Thyroid gland (tissue), 4 donors: ENCODE measurements at regions not wholly inside any gene's neighbourhood (a gene's known extent, or its start where the extent isn't known, plus 50 kb on each side); places are given as distances from the start of the nearest gene placed in this dataset.

ENCODE experiments used
- DNase-seq, 2 donors: peaks; one replicate each; pipeline ENCODE4 v3.0.0-alpha.2; 2019
- H3K27ac ChIP-seq, 3 donors: fragments of 200-600 bp; sonication (generic); 1 replicate in 2 of 3; 2 replicates in 1 of 3; pipeline ENCODE4 v1.5.1; 2016 to 2019; ENCODE audit warnings: mild to moderate bottlenecking in 1 of 3, moderate library complexity in 1 of 3
- H3K27me3 ChIP-seq: fragments of 200-600 bp; sonication (generic); one replicate; pipeline ENCODE4 v1.5.1; 2019
- H3K36me3 ChIP-seq, 2 donors: fragments of 200-600 bp; sonication (generic); one replicate each; pipeline ENCODE4 v1.5.1; 2016 to 2019
- H3K4me1 ChIP-seq, 2 donors: fragments of 200-600 bp; sonication (generic); one replicate each; pipeline ENCODE4 v1.5.1; 2017 to 2019
- H3K4me3 ChIP-seq, 3 donors: fragments of 200-600 bp; sonication (generic); replicated peaks in 1 of 3; 1 replicate in 2 of 3; 2 replicates in 1 of 3; pipeline ENCODE4 v1.5.1; 2016; ENCODE audit warnings: mild to moderate bottlenecking in 1 of 3
- H3K9me3 ChIP-seq: fragments of 200-600 bp; sonication (generic); one replicate; pipeline ENCODE4 v1.5.1; 2017
- CTCF ChIP-seq, 6 experiments: fragments of 200-600 bp in 3 of 6; fragments of 450-650 bp in 3 of 6; sonication (generic) in 3 of 6; IDR thresholded peaks; one replicate each; pipeline ENCODE4 v1.5.1; 2016 to 2019; ENCODE audit warnings: antibody characterized with exemption in 6 of 6, mild to moderate bottlenecking in 2 of 6, inconsistent platforms in 1 of 6, moderate library complexity in 1 of 6
- POLR2A ChIP-seq, 2 donors: fragments of 450-650 bp; IDR thresholded peaks; one replicate each; pipeline ENCODE4 v1.6.1; 2017; ENCODE audit warnings: antibody characterized with exemption in 2 of 2, mild to moderate bottlenecking in 2 of 2, moderate library complexity in 1 of 2
- WGBS, 2 donors: methylation state at CpG; one replicate each; pipeline ENCODE4 v1.1.5; 2017; 5-methylcytosine and 5-hydroxymethylcytosine counted together
- intact Hi-C: fragments of 100-400 bp; cut with DNase I; formaldehyde crosslinking; loops from one replicate; pipeline ENCODE4 v1.15.1; 2023

- Histone ChIP-seq H3K4me1 (peaks cover 0 to 8% of the 10 kb centered on the region in 2 donors), H3K4me3 (no peak overlapping the region), H3K36me3 (no peaks in the 10 kb centered on the region), H3K27me3 (no peaks in the 10 kb centered on the region), H3K27ac (no peak overlapping the region), H3K9me3 (no peaks in the 10 kb centered on the region)
- intact Hi-C loops: no loop called here
- peak; percentile 22 to 30 for DNase-seq
- WGBS, 2 donors: 42 to 55% methylated on average over 22 to 23 of the region's 23 CpGs
- no peak for TF ChIP-seq POLR2A (IDR thresholded peaks at IDR 0.05)
- TF ChIP-seq CTCF (IDR thresholded peaks at IDR 0.05): no peak
Observed at GRCh38 chr6:6856538-6857523, 250.9 kb upstream of the RREB1 start.

DNA sequence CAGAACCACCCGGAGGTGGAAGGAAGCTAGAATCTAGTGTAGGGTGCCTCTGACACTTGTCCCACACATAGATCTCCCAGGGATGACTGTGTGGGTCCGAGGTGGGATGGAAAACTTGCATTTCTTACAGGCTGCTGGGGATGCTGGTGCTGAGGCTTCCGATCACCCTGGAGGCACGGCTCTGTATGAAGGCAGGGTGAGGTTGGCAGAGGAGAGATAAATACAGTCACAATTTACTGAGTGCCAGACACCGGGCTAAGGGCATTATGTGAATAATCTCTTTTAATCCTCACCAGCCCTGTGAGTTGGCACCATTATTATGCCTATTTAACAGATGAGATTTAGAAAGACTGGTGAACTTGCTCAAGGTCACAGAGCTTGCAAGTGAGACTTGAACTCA lies 250.2 kb upstream of the RREB1 start:
- TF ChIP-seq POLR2A (IDR thresholded peaks at IDR 0.05) (no peak), CTCF (IDR thresholded peaks at IDR 0.05) (no peak)
- H3K27ac ChIP-seq: no peak overlapping the region
- no peak for DNase-seq

GRCh38 chr6:6858533-6858982 lies 249.2 kb upstream of the RREB1 start:
- no peaks in the 10 kb centered on the region for H3K9me3 ChIP-seq
- TF ChIP-seq CTCF (IDR thresholded peaks at IDR 0.05): no peak
- H3K4me1 ChIP-seq: peaks cover 0 to 8% of the 10 kb centered on the region in 2 donors
- DNase-seq: no peak
- no peaks in the 10 kb centered on the region for H3K27me3 ChIP-seq
- intact Hi-C loops: no loop called here
- H3K4me3 ChIP-seq: no peak overlapping the region
- WGBS, 2 donors: 67 to 77% methylated on average over 12 of the region's 12 CpGs
- H3K27ac ChIP-seq: no peak overlapping the region
- H3K36me3 ChIP-seq: no peaks in the 10 kb centered on the region

More for the DNA sequence above, 250.2 kb upstream of the RREB1 start:
- H3K9me3 ChIP-seq: no peaks in the 10 kb centered on the region
- WGBS, 2 donors: 90 to 91% methylated on average over 5 of the region's 5 CpGs
- no peaks in the 10 kb centered on the region for H3K27me3 ChIP-seq
- peaks cover 0 to 8% of the 10 kb centered on the region in 2 donors for H3K4me1 ChIP-seq
- intact Hi-C loops: no loop called here
- H3K36me3 ChIP-seq: no peaks in the 10 kb centered on the region
- no peak overlapping the region for H3K4me3 ChIP-seq

DNA sequence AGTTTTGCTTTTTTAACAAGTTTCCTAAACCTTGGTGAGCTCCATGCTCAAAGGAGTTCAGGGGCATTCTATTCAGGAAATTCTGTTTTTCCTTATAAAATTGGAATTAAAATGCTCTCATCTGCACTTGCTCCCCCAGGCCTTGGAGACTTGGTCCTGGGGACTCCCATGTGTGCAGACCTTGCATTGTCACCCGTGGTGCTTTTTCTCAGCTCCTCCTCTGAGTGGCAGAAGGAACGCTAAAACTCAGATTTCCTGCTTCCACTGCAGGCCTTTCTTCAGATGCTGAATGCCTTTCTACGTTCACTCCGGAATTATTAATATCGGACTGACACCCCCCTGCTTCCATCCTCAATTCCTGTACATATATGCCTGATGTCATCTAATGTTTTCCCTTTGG lies 248.7 kb upstream of the RREB1 start:
- Histone ChIP-seq H3K4me3 (no peak overlapping the region), H3K27me3 (no peaks in the 10 kb centered on the region), H3K27ac (no peak overlapping the region), H3K9me3 (no peaks in the 10 kb centered on the region), H3K36me3 (no peaks in the 10 kb centered on the region), H3K4me1 (peaks cover 0 to 8% of the 10 kb centered on the region in 2 donors)
- intact Hi-C loops: no loop called here
- WGBS, 2 donors: 69 to 75% methylated on average over 5 of the region's 5 CpGs
- no peak for TF ChIP-seq CTCF (IDR thresholded peaks at IDR 0.05)
- no peak for TF ChIP-seq POLR2A (IDR thresholded peaks at IDR 0.05)
- DNase-seq: no peak

DNA sequence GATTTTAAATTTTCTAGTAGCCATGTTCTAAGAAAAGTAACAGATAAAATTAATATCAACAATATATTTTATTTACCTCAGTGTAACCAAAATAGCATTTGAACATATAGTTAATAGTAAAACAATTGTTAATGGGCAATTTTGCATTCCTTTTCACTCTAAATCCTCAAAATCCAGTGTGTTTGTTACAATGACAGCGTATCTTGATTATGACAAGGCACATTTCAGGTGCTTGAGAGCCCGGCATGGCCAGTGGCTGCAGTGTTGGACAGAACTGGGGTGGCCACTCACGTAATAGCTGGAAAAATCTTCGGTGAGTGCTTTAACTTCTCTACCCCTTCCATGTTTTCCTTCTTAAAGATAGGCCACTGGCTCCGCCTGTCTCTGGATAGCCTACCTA lies 248.0 kb upstream of the RREB1 start:
- no peak overlapping the region for H3K27ac ChIP-seq
- DNase-seq: no peak
- TF ChIP-seq POLR2A (IDR thresholded peaks at IDR 0.05) (no peak), CTCF (IDR thresholded peaks at IDR 0.05) (no peak)
- no peaks in the 10 kb centered on the region for H3K27me3 ChIP-seq
- 87 to 93% methylated on average over 5 of the region's 5 CpGs for WGBS, 2 donors
- H3K9me3 ChIP-seq: no peaks in the 10 kb centered on the region
- H3K36me3 ChIP-seq: no peaks in the 10 kb centered on the region
- H3K4me1 ChIP-seq: peaks cover 0 to 8% of the 10 kb centered on the region in 2 donors
- intact Hi-C loops: no loop called here
- no peak overlapping the region for H3K4me3 ChIP-seq
